DMS53 treated with DMSO at 0.1 percent for 48 hours (cell line): ENCODE measurements at regions not wholly inside any gene's neighbourhood (a gene's known extent, or its start where the extent isn't known, plus 50 kb on each side); places are given as distances from the start of the nearest gene placed in this dataset.
"Not testable (repeated sequence)": the region's sequence is repeated elsewhere in the genome, so short reads cannot be mapped to it uniquely, and the experiment has no call there.

Experiments
- DNase-seq: peaks from one replicate; lab custom pipeline; 2025; ENCODE audit not compliant: unreplicated experiment; lab: John Stamatoyannopoulos, UW

DNA sequence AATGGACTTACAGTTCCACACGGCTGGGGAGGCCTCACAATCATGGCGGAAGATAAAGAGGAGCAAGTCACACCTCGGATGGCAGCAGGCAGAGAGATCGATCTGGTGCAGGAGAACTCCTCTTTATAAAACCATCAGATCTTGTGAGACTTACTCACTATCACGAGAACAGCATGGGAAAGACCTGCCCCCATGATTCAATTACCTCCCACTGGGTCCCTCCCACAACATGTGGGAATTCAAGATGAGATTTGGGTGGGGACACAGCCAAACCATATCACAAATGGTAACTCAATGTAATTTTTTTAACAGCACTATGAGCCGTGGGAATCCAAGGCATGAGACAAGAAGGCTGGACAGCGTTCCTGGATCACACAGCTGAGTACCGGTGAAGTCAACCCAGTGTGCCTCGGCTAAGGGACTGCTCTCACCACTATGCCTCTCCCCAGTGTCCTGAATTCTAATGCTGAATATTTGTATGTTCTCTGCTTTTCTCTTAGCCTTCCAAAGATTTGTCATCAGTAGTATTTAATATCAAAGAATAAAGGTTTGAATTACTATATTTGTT is 84.3 kb downstream of the IRS2 start:
- not testable (repeated sequence) for DNase-seq

DNA sequence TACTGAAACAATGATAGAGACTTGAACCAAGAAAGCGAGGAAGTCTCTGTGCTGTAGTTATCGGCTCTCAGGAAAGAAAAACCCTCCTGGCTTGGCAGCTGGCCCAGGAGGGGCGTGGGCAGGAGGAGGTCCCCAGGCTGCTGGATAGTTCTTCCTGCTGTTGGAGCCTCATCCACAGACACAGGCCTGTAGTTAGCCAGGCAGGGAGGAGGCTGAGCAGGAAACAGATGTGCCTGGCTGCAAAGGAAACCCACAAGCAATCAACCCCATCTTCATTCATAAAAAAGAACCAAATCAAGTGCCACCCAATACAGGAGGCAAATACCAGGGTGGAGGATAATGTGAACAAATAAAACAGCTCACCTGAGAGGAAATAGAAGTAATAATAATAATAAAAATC is 86.2 kb downstream of the IRS2 start:
- peak; percentile 40 for DNase-seq

DNA sequence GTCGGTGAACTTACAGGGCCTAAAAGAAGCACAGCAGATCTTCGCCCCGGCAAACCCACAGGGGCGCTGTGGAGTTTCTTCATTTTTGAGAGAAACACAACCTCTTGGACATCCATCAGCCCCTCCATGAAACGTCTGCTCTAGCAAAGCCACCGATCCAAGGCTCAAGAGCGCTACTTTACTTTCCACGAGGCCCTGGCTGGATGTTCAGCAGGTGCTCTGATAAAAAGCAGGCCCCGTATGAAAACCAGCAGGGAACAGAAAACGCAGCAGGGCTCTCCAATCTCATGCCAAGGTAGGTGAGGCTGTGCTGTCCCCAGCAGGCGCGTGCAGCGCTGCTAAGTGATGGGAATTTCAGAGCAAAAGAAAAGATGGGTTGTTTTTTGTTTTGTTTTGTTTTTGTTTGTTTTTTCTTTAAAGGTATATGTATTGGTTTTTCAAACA is 86.7 kb downstream of the IRS2 start:
- DNase-seq: peak; percentile 20

DNA sequence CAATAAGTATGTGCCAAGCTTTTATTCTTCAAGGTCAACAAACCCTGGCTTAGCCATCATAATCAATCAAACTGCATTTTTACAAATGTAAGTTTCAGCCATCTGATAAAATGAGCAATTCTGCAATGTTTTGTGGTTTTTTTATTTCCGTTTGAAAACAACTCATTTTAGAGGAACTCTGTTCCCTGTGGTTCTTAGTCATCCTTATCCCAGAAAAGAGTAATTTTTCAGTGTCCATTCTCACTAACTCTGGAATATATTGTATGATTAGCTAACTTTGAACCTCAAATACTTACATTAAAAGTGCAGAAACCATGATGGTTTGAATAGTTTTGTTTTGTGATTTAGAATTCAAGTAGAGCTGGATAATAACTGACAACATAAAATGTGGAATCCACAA is 87.6 kb downstream of the IRS2 start:
- no peak for DNase-seq

DNA sequence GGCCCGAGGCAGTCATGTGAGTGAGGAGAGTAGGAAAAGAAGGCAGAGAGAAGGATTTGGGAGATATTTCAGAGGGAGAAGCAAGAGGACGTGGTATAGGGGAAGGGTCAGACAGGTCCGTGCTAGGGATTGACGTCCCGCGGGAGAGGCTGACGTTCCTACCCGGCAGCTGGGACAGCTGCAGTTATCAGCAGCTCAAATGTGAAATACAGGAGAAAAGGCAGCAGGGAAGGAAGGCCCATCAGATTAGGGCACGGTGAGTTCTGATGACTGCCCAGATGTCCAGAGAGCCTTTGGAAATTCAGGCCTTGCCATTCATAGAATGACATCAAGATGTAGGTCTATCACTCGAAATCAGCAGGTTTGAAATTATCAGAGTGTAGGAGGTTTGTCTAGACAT is 88.4 kb downstream of the IRS2 start:
- DNase-seq: no peak

DNA sequence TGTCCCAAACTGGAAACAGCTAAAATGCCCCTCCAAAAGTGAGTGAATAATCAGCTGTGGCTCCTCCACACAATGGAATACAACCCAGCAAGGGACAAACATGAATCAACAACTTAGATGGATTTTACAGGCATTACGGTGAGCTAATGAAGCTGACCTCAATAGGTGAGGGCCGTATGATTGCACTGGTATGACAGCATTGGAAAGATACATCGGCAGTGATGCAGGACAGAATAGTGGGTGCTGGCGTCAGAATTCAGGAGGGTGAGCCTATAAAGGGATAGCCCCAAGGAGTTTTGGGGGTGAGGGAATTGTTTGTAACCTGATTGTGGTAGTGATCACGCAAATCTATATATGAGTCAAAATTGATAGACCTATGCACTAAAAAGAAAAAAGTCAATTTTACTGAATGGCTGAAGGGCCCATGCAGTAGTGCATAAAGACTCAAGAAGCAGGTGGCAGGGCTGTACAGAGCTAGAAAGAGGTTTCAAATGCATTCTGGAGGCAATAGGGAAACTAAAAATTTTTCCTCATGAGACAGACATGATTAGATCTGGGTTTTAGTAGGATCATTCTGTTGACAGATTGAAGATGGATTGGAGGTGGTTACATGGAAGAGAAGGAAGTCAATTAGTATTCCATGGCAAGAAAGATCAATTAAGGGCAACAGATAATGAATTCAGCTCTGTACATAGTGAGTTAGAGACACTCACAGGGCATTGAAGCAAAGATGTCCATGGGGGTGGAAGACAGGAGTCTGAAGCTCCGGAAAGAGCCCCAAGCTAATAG is 90.8 kb downstream of the IRS2 start:
- no peak for DNase-seq

DNA sequence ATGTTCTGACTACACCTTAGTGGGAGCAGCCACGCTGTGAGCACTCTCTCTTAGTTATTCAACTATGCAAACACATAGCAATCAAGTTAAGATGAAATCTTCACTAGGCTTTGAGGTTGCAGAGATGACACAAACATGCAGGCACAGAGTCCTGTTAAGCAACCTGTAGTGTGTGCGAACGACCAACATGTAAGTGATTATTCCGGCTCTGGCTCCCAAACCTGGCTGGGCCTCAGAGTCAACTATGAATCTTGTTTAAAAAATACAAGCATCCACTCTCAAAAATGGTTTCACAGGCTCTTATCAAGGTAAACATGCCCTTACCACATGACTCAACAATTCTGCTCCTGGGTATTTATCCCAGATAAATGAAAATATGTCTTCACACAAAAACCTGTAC is 91.4 kb downstream of the IRS2 start:
- peak; percentile 15 for DNase-seq

DNA sequence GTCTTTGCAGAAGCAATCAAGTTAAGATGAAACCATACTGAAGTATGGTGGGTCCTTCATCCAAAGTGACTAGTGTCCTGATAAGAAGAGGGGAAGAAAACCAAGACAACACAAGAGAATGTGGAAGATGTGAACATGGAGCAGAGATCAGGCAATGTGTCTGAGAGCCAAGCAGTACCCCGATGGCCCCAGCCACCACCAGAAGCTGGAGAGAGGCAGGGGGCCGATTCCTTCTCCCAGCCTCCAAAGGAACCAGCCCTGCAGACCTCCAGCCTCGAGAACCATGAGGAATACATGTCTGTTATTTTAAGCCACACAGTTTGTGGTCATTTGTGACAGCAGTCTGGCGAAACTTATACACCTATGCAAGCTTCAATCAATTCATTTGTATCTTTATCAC is 93.2 kb downstream of the IRS2 start:
- no peak for DNase-seq

DNA sequence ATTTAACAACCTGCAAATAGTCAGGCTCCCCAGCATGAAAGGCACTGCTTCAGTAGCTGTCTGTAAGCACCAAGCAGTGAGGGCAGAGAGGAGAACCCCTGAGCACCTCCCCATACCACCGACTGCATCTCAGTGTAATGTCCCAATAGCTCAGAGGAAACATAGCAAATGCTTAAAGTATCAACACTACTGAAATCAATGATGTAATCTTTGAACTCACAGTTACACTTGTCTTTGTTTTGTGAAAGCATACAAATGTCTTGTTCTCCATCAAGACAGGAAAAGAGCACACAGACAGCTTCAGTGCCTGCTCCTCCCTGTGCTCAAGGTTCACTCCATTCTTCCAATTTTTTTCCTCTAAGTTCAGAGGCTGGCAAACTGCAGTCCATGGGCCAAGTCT is 94.7 kb downstream of the IRS2 start:
- DNase-seq: no peak

DNA sequence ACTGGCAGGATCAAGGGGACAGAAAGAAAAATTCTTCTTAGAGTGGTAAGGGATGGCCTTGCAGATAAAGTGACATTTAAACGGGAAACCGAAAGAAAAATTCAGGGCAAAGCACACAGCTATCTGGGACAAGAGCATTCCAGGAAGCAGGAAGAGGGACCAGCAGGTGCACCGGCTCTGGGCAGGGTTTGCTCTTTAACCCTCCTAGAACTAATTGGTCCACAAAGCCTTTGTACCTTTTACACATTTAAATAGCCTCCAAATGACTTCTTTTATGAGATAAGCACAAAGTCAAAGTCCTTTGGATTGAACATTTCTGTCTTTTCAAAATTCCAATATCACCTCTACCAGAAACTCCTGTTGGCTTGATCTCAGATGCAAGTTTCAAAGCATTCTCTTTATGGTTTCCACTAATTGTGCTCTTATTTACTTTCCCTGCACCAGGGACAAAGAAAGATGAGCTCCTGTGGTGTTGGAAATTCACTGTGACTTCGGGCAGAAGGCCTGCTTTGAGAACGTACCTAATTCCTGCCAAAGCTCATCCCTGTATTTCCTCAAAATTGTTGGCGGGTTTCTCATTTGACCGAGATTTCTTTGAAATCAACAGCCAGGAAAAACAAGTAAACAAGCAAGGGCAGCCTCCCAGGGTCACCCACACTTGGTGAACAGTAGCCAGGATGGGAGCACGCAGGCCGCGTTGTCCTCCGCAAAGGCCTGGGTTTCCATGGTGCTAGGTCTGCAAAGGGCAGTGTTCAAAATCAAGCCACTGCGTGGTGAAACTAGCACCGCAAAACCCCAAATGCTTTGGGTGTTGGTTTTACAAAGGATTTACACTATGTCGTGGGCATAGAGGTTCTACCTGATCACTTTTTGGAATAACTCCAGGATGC is 98.6 kb downstream of the IRS2 start:
- DNase-seq: peak; percentile 26

DNA sequence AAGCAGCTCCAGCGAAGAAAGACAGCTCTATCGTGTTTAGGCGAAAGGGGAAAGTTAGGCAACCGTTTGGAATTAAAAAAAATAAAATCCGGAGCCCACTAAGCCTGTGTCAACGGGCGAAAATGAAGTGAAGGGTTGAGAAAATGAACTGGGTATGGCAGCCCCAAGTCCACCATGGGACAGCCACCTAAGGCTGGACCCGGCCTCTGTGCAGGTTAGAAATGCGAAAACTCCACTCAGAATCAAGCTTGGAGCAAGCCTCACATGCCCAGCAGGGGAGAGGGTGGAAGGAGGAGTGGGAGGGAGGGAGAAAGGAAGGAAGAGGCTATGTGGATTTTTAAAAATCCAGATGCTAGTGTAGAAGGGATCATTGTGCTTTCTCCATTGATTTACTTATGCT is 101.2 kb downstream of the IRS2 start:
- DNase-seq: no peak

DNA sequence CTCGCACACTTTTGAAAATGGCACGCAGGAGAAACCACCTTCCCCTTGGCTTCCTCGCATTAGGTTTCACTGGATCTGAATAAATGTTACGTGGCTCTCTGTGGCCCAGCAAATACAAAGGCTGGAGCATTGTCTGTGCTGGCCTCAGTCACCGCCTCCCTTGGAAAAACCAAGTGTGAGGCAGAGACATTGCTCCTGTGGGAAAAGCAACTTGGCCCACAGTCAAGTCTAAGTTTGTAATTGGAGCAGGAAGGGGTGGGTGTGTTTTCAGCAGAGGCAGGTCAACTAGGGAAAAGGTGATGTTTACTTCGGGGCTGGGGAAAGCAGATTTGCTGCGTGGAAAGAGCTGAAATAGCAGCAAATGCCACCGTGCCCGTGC is 101.6 kb downstream of the IRS2 start:
- no peak for DNase-seq

DNA sequence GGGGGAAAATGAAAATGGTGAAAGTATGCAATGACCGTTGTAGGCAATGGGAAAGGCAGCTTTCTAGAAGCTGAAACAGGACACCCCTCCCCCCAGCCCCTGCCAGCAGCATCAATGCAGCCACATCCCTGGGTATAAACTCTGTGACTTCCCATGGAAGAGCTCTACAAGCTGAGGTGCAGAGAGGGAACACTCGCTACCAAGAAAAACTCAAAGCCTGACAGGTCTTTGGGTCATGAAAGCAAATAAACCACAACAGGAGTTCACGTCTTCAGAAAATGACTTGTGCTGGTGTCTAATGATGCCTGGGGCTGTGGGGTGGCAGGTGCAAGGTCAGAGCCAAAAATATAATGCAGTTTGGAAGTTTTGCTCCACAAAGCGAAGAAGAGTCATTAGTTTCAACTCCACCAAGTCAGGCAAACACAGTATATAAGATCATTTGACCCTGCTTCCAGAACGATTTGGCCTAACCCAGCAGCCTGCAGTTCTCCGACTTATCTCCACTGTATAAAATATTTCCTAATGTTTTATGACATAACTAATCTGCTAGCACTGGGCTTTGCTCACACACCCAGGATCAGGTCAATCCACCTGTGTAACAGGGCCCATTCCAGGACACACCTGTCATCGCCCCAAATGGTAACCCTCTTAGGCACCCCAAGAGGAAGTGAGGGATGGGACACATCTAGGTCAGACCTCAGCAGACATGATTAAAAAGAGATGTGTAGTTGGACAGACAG is 102.1 kb downstream of the IRS2 start:
- DNase-seq: no peak

DNA sequence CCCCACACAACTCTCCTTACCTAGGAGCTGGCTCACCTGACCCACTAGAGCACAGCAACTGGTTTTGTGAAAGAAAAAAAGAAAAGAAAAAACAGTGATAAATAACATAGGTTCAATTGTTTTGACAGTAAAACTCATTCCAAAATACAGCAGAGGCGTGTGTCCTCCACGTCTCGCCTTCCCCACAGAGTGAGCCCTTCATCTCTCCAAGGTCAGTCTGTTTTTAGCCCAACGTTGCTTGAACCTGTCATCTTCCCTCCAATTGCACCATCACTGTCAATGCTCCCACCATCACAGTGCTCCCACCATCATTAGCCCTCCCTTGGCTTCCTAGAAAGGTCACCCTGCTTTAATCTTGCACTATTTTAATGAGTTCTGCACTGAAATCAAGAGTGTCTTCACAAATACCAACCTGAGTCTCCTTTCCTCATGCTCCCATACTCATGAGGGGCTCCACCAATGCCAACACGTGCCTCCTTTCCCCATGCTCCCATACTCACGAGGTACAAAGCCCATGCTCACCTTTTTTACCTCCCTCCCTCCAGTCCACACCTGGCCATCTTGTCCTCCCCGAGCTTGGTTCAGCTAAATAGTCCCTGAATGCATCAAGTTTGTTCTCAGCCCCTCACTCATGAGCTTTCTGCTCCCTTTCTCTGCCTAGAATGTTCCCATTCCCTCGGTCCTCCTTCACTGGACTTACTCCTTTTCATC is 103.7 kb downstream of the IRS2 start:
- DNase-seq: no peak

DNA sequence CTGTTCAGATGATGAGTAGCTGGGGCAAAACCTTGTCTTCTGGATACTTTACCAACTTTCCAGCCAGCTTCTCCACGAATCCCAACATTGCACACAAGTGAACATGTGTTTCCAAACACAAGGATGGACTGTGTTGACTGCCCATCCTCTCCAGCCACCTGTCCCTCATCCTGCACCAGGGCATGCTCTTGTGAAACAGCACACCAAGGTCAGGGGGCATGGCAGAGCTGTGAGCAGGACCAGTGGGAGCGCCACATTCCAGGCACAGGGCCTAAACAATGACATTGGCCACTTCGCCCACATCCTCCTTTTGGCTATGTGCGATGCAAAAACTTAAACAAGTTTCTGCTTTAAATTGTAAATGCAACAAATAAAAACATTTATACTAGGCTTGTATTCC is 105.5 kb downstream of the IRS2 start:
- no peak for DNase-seq

DNA sequence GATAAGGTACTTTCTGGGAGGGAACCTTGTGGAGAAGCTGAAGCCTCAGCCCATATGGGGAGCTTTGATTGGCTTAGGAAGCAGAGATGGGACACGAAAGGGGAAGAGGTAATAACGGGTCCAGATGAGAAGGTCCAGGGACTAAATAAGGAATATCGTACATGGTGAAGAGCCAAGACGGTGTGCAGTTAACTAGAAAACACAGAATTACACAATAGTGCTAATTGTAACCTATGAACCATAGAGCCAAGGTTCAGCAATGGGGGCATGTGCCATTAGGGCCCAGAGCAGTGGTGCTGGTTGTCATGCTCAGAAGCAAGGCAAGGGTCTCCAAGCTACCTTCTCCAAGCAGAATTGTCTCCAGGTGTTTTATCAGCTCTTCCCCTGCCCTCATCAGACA is 106.1 kb downstream of the IRS2 start:
- DNase-seq: no peak

DNA sequence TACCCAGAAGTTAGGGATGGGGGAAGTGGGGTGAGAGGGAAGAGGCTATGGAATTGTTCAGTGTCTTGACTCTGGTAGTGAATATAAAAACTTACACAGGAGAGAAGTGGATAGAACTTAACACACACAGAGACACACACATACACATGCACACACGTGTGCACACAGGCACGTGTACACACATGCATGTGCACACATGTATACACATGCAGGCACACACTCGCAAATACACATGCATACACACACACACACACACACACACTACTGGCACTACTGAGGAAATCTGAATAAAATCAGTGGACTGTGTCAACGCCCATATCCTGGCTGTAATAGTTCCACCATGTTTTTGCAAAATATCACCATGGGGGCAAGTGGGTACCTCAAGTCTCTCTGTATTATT is 107.9 kb downstream of the IRS2 start:
- no peak for DNase-seq

DNA sequence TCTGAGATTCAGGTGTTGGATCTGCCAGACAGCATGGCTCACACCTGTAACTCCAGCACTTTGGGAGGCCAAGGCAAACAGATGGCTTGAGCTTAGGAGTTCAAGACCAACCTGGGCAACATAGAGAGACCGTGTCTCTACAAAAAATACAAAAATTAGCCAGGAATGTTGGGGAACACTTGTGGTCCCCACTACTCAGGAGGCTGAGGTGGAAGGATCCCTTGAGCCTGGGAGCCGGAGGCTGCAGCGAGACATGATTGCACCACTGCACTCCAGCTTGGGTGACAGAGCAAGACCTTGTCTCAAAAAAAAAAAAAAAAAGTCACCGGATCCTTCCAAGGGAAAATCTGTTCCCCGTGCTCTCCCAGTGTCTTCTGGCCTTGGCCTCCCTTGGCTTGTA is 109.2 kb downstream of the IRS2 start:
- no peak for DNase-seq

DNA sequence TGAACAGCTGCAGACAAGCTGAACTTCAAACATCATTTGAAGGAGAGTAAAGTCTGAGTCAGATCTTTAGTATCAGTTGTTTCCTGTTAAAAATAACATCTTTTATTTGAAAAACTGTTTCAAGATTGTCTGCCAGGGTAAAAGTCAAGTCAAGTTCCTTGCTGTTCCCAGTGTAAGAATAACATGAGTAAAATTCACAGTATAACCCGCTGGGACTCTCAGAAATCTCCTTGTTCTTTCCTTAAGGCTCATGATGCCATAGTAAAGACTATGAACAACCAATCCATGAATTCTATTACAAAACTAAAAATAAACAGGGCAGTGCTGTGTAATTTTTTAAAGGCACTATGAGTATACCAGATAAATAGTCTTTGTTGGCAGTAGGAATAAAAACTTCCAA is 112.9 kb downstream of the IRS2 start:
- no peak for DNase-seq

DNA sequence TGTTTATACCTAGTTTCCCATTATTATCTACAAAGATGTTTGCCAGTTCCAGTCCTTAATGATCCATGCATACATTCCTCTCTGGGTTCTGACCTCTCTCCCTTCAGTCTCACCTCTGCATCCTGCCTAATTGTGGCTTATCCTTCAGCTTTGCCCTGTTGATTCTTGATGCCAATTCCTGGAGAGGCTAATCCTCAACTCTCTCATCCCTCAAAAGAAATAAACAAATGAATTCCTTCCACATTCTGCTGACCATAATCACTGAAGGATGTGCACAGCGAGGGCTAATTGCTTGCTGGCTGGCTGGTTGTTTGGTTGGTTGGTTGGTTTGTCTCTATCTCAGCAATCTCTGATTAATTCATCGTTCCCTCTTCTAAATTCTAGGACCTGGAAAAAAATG is 113.8 kb downstream of the IRS2 start:
- DNase-seq: no peak

DNA sequence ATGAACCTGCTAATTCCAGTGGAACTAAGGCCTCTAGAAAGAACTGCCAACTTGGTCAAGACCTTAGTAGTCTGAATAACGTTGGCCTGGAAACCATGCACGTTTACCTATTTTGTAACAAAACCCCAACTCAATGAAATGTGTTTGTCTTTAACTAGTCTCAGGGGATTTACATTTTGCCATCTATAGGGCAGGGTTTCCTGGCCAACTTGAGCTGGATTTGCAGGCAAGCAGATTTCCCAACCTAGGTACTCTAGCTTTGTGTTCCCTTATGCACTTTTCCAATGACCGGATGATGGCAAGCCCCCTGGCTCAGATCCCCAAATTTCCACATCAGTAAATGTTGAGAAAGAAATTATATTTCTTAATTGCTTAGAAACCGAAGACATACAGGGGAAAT is 114.5 kb downstream of the IRS2 start:
- DNase-seq: no peak
